HG02884 (cell line): ENCODE measurements at regions not wholly inside any gene's neighbourhood (a gene's known extent, or its start where the extent isn't known, plus 50 kb on each side); places are given as distances from the start of the nearest gene placed in this dataset.

ENCODE experiments used
- ATAC-seq: cut with Tn5 transposase; IDR thresholded peaks from one replicate; pipeline ENCODE4 v1.9.1; 2021; ENCODE audit warnings: mild to moderate bottlenecking, moderate library complexity; ENCODE audit not compliant: unreplicated experiment

GRCh38 chr2:107362993-107363392 lies 463.7 kb upstream of the RGPD4 start:
- no peak for ATAC-seq

DNA sequence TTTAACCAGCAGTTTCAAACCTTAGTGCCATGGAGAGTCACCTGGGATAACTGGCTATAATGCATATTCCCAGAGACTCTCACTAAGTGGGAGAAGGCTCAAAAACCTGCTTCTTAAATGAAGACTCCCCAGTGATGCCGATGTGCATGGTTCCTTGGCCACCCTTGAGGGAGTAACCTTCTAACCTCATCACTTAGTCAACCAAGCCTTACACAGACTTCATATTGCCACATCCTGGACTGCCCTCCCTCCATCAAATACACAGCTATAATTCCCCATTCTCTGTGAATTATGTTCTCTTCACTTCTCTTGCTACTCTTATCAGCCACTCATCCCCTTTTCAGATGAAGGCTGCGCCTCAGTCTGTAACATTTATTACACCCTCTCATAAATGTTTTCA lies 462.9 kb upstream of the RGPD4 start:
- no peak for ATAC-seq

GRCh38 chr2:107364361-107364950 lies 462.2 kb upstream of the RGPD4 start:
- ATAC-seq, result no peak

- ATAC-seq, result no peak
These were observed 452.4 kb upstream of the RGPD4 start for GRCh38 chr2:107374249-107374648.

- no peak for ATAC-seq
These were observed 449.8 kb upstream of the RGPD4 start for GRCh38 chr2:107376909-107377308.

DNA sequence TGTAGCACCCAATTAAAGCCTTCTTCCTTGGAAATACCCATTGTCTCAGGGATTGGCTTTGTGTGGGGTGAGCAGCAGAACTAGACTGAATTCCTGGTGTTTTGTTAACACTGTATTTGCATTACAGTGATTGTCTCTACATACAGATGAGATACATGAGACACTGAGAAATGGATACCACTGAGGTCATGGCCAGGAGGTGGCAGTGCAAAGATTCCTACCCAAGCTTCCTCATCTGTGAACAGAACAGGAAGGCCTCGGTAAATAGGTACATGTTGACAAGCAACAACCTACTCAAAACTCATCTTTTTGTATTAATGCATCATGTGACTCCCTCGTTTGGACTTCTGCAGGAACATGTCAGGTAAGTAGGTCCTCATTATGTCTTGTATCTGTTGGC lies 445.8 kb upstream of the RGPD4 start:
- no peak for ATAC-seq

DNA sequence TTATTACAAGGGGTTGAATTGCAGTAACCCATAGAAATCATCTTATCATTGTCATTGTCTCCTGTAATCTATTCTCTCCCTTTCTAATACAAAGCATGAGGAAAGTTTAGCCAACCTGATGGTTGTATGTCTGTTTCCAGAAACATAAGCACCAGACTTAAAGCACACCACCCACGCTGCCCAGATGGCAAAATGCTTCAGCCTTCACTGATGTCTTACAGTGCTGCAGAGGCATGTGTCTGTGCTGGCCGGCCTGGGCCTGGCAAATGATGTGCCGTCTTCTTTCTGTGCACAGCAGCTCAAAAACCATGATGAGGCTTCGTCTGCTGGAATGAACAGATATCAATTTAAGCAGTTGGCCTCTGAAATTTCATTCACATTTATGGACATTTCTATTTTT lies 443.0 kb upstream of the RGPD4 start:
- no peak for ATAC-seq

- ATAC-seq, result no peak
These were observed 442.3 kb upstream of the RGPD4 start for GRCh38 chr2:107384422-107384821.

GRCh38 chr2:107385921-107386320 lies 440.8 kb upstream of the RGPD4 start:
- no peak for ATAC-seq

DNA sequence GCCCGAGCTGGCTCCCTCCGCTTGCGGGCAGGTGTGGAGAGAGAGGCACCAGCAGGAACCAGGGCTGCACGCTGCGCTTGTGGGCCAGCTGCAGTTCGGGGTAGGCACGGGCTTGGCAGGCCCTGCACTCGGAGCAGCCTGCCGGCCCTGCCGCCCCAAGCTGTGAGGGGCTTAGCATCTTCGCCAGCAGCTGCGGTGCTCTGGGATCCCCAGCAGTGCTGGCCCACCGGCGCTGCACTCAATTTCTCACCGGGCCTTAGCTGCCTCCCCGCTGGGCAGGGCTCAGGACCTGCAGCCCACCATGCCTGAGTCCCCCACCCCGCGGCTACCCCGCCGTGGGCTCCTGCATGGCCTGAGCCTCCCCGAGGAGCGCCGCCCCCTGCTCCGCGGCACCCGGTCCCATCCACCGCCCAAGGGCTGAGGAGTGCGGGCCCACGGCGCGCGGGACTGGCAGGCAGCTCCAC lies 434.4 kb upstream of the RGPD4 start:
- ATAC-seq, result no peak

DNA sequence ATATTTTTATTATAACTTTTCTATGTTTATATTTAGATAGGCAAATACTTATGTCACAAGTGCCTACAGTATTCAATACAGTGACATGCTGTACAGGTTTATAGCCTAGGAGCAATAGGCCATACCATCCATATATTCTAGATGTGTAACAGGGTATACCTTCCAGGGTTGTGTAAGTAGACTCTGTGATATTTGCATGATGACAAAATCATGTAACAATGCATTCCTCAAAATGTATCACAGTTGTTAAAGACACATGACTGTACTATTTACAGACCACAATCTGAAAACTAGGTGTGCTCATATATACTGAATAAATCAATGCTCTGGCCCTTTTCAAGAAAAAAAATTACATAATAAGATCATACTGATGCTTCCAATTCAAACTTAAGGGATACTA lies 433.2 kb upstream of the RGPD4 start:
- no peak for ATAC-seq

- no peak for ATAC-seq
These were observed 428.0 kb upstream of the RGPD4 start for GRCh38 chr2:107398683-107399082.

DNA sequence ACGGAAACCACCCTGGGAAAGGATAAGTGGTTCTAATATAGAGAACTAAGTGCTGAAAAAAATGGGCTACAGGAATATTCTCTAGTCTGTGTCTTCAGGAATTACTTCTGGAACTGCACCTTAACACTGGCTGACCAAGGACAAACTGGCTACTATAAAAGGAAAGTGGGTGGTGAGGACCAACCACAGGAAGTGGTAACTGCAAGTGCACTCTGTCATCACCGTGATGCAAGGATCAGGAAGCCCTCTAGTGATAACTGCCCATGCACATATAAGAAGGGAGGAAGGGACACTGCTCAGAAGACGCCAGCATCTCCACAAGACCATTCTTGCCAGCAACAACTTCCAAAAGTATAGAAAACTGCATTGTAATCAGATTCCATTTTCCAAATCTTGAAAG lies 424.4 kb upstream of the RGPD4 start:
- no peak for ATAC-seq

DNA sequence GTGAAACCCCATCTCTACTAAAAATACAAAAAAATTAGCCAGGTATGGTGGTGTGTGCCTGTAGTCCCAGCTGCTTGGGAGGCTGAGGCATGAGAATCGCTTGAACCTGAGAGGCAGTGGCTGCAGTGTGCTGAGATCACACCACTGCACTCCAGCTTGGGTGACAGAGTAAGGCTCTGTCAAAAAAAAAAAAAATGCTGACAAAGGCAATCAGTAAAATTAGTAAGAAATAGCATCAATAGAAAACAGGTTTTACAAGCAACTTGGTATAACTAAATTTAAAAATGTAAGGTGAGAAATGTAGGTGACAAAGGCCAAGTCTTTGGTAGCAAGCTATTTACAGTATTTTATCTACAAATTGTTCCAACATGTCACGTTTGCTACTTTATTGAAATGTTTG lies 421.4 kb upstream of the RGPD4 start:
- ATAC-seq, result no peak

- ATAC-seq, result no peak
These were observed 419.7 kb upstream of the RGPD4 start for GRCh38 chr2:107407017-107407416.

DNA sequence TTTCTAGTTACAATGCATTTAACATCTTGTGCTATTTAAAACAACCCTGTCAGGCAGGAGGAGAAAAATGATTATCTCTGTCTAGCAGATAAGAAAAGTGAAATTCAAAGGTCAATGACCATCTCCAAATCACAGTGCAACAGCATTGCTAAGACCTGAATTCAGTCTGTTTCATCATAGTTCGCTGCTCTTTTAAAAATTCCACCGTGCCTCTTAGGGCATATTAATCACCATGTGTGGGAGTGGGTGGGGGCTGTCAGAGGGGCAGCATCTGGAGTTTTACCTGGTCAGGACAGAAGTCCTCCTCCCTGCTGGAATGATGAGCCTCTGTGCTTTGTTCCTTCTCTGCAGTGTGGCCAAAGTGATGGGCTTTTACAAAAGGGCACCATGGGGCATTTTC lies 418.7 kb upstream of the RGPD4 start:
- no peak for ATAC-seq

DNA sequence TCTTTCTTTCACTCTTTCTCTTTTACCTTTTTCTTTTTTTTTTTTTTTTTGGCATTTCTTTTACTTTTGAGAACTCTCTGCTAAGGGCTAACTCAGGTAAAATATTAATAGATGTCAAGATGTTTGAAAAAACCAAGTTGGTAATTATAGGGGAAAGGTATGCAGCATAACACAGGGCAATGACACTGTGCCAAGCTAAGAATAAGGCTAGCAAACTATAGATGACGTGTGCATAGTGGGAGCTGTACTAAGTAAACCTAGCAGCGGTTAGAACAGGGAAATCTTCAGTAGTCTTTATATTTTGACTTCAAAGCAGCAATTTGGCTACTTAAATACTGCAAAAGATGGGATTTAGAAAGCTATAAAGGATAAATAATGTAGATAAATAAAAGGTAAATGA lies 415.4 kb upstream of the RGPD4 start:
- no peak for ATAC-seq

DNA sequence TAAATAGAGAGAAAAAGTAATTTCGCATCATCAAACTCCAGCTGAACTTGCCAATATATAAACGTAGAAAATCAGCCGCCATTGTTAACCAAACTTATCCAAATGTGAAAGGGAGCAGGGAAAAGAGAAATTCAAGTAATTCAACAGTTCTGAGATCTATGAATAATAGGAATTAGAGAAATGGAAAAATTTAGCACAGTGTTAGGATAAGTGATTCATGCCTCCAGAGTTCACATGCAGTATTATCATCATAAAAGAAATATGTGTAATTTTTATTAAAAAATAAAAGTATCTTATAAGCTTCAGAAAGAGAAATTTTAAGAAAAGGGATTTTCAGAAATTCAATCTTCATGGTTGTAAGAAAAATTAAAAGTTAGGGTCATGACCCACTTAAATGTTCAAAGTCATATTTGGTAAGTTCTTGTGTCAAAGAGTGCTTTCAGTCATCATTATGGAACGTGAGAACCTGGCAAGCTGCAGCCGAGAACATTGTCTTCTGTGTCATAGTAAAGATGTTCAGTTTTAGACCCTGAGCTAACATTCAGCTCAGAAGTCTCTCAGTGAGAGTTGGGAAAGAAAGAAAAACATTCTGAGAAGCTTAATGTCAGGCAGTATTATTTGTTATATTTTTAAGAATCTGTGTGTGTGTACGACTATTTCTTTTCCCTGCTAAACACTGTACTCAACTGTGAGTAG lies 414.3 kb upstream of the RGPD4 start:
- no peak for ATAC-seq

DNA sequence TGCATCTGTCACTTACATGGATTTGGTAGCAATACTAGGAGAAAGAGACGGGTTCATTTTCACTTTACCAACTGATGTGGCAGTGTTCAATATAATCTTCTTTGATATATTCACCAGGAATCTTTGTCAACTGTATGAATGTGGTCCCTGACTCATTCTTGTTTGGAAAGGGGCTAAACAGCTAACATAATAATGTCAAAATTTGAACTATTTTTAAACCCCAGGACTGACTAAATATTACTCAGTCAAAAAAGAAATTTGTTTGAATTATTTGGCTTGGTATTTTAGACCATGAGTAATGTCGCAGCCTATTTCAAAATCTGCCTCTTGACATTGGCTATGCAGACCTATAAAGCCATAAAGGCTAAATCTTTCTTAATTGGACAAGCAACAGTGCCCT lies 413.7 kb upstream of the RGPD4 start:
- ATAC-seq, result no peak

GRCh38 chr2:107414376-107414775 lies 412.3 kb upstream of the RGPD4 start:
- no peak for ATAC-seq

GRCh38 chr2:107418708-107419107 lies 408.0 kb upstream of the RGPD4 start:
- ATAC-seq, result no peak

DNA sequence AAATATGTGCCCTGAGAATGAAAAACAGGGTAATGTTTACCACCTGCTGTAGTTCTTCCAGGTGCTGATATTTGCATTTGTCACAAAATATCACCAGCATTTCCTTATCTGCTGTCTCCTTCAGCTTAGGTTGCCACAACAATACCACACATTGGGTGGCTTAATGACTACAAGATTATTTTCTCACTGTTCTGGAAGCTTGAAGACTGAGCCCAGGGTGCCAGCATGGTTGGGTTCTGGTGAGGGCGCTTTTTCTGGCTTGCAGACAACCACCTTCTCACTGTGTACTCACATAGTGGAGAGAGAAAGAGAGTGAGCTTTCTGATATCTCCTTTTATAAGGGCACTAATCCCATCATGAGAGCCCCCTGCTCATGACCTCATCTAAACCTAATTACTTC lies 407.5 kb upstream of the RGPD4 start:
- no peak for ATAC-seq

GRCh38 chr2:107428781-107429180 lies 397.9 kb upstream of the RGPD4 start:
- ATAC-seq, result no peak
